Left ventricle myocardium inferior (tissue), 1 donor: ENCODE measurements at regions not wholly inside any gene's neighbourhood (a gene's known extent, or its start where the extent isn't known, plus 50 kb on each side); places are given as distances from the start of the nearest gene placed in this dataset.

Experiments used
- DNase-seq: peaks from one replicate; pipeline ENCODE4 v3.0.0-alpha.2; 2020
- H3K27ac ChIP-seq: fragments of 200-600 bp; replicated peaks from 2 replicates; pipeline ENCODE4 v1.8.0; 2021
- H3K27me3 ChIP-seq: fragments of 200-600 bp; 2 replicates; pipeline ENCODE4 v1.8.0; 2021; ENCODE audit warnings: low read depth
- H3K36me3 ChIP-seq: fragments of 200-600 bp; 2 replicates; pipeline ENCODE4 v1.8.0; 2021
- H3K4me1 ChIP-seq: fragments of 200-600 bp; 2 replicates; pipeline ENCODE4 v1.8.0; 2021
- H3K4me3 ChIP-seq: fragments of 200-600 bp; 2 replicates; pipeline ENCODE4 v1.8.0; 2021; ENCODE audit warnings: mild to moderate bottlenecking, moderate library complexity
- H3K9me3 ChIP-seq: fragments of 200-600 bp; replicated peaks from 2 replicates; pipeline ENCODE4 v1.8.0; 2021
- CTCF ChIP-seq: fragments of 200-600 bp; IDR thresholded peaks from 2 replicates; pipeline ENCODE4 v1.8.0; 2021; ENCODE audit warnings: antibody characterized with exemption, mild to moderate bottlenecking, borderline replicate concordance
- intact Hi-C: fragments of 100-400 bp; cut with micrococcal nuclease; formaldehyde crosslinking; loops from one replicate; pipeline ENCODE4 v1.11.0; 2022
- donor health status: DM: no; HTN: yes; CAD: no; lungs with severe emphysema.

- no peak overlapping the region for H3K27ac ChIP-seq
- H3K9me3 ChIP-seq, result no peaks in the 10 kb centered on the region
- intact Hi-C loops, result no loop called here
- no peak for TF ChIP-seq CTCF
- H3K36me3 ChIP-seq, result no peaks in the 10 kb centered on the region
- H3K4me3 ChIP-seq, result no peak overlapping the region
- no peak for DNase-seq
- H3K4me1 ChIP-seq, result no peaks in the 10 kb centered on the region
- H3K27me3 ChIP-seq, result no peaks in the 10 kb centered on the region
Measured at GRCh38 chr16:6633456-6633855, 699.2 kb upstream of the RBFOX1 start.

GRCh38 chr16:6629110-6629509 lies 703.5 kb upstream of the RBFOX1 start:
- DNase-seq, result no peak
- no peak overlapping the region for H3K27ac ChIP-seq
- no peaks in the 10 kb centered on the region for H3K27me3 ChIP-seq
- TF ChIP-seq CTCF, result no peak
- no peaks in the 10 kb centered on the region for H3K4me1 ChIP-seq
- intact Hi-C loops, result no loop called here
- no peaks in the 10 kb centered on the region for H3K36me3 ChIP-seq
- H3K9me3 ChIP-seq, result no peaks in the 10 kb centered on the region
- H3K4me3 ChIP-seq, result no peak overlapping the region

GRCh38 chr16:6625606-6626005 lies 707.0 kb upstream of the RBFOX1 start:
- Histone ChIP-seq H3K27ac (no peak overlapping the region), H3K4me3 (no peak overlapping the region), H3K27me3 (no peaks in the 10 kb centered on the region), H3K36me3 (no peaks in the 10 kb centered on the region), H3K4me1 (no peaks in the 10 kb centered on the region), H3K9me3 (peaks cover 6% of the 10 kb centered on the region)
- intact Hi-C loops, result no loop called here
- no peak for DNase-seq
- TF ChIP-seq CTCF, result no peak

- H3K4me1 ChIP-seq, result no peaks in the 10 kb centered on the region
- peaks cover 8% of the 10 kb centered on the region for H3K27me3 ChIP-seq
- no peak overlapping the region for H3K27ac ChIP-seq
- peaks cover 17% of the 10 kb centered on the region for H3K9me3 ChIP-seq
- intact Hi-C loops, result no loop called here
- no peak for TF ChIP-seq CTCF
- H3K4me3 ChIP-seq, result no peak overlapping the region
- H3K36me3 ChIP-seq, result no peaks in the 10 kb centered on the region
- no peak for DNase-seq
Measured at GRCh38 chr16:6618874-6619273, 713.8 kb upstream of the RBFOX1 start.

GRCh38 chr16:6616746-6617145 lies 715.9 kb upstream of the RBFOX1 start:
- H3K36me3 ChIP-seq, result no peaks in the 10 kb centered on the region
- TF ChIP-seq CTCF, result no peak
- intact Hi-C loops, result no loop called here
- no peak for DNase-seq
- H3K27ac ChIP-seq, result no peak overlapping the region
- peaks cover 8% of the 10 kb centered on the region for H3K27me3 ChIP-seq
- peaks cover 17% of the 10 kb centered on the region for H3K9me3 ChIP-seq
- no peaks in the 10 kb centered on the region for H3K4me1 ChIP-seq
- H3K4me3 ChIP-seq, result no peak overlapping the region

GRCh38 chr16:6615636-6616035 lies 717.0 kb upstream of the RBFOX1 start:
- Histone ChIP-seq H3K27ac (no peak overlapping the region), H3K4me1 (no peaks in the 10 kb centered on the region), H3K9me3 (peaks cover 11% of the 10 kb centered on the region), H3K4me3 (no peak overlapping the region), H3K27me3 (peaks cover 8% of the 10 kb centered on the region), H3K36me3 (no peaks in the 10 kb centered on the region)
- TF ChIP-seq CTCF, result no peak
- no peak for DNase-seq
- intact Hi-C loops, result no loop called here
